A549 (cell line): ENCODE measurements at regions not wholly inside any gene's neighbourhood (a gene's known extent, or its start where the extent isn't known, plus 50 kb on each side); places are given as distances from the start of the nearest gene placed in this dataset.

ENCODE experiments used
- ATAC-seq, 2 experiments: fragments of 200-7000 bp in 1 of 2; fragments of >200 bp in 1 of 2; cut with Nextera tagmentation in 1 of 2; cut with Tn5 transposase in 1 of 2; 3 replicates each; pipeline versions ENCODE4 v1.8.0 to v1.9.1; 2018 to 2020; ENCODE audit warnings: mild to moderate bottlenecking in 1 of 2, moderate library complexity in 1 of 2
- CTCF ChIA-PET: fragments of 300-600 bp; sonication (Branson Sonifier 250); formaldehyde crosslinking; extraction: SDS; loops from one replicate; lab custom pipeline; 2021; ENCODE audit warnings: antibody characterized with exemption, inconsistent platforms; lab: Yijun Ruan, JAX
- POLR2A ChIA-PET: fragments of 350-600 bp; formaldehyde crosslinking; extraction: SDS; loops from one replicate; lab custom pipeline; 2021; ENCODE audit warnings: antibody characterized with exemption, inconsistent platforms; lab: Yijun Ruan, JAX
- DNase-seq, 2 experiments: peaks; one replicate each; pipeline versions ENCODE4 v3.0.0 to v3.0.0-alpha.2; 2011 to 2016; ENCODE audit warnings: low read depth in 1 of 2, low spot score in 1 of 2
- FAIRE-seq: peaks from 2 replicates; lab custom pipeline; 2011; peaks lifted over from hg19 to GRCh38; lab: Jason Lieb, UNC
- H3K27ac ChIP-seq, 2 experiments: fragments of >200 bp; sonication (Bioruptor Twin); formaldehyde crosslinking; 3 replicates each; pipeline ENCODE4 v1.5.1; 2016 to 2017
- H3K4me1 ChIP-seq: fragments of >200 bp; sonication (Bioruptor Twin); formaldehyde crosslinking; 3 replicates; pipeline ENCODE4 v1.6.1; 2016
- H3K4me2 ChIP-seq: fragments of >200 bp; sonication (Bioruptor Twin); formaldehyde crosslinking; 3 replicates; pipeline ENCODE4 v1.6.1; 2016
- H3K4me3 ChIP-seq: fragments of >200 bp; sonication (Bioruptor Twin); formaldehyde crosslinking; 3 replicates; pipeline ENCODE4 v1.5.1; 2016
- H3K9me3 ChIP-seq: fragments of >200 bp; sonication (Bioruptor Twin); formaldehyde crosslinking; 3 replicates; pipeline ENCODE4 v1.6.1; 2016
- CBX2 ChIP-seq: fragments of 200-600 bp; sonication (generic); IDR thresholded peaks from 2 replicates; pipeline ENCODE4 v1.6.1; 2016; ENCODE audit warnings: low read depth, mild to moderate bottlenecking, borderline replicate concordance
- CBX8 ChIP-seq: fragments of 200-600 bp; sonication (generic); IDR thresholded peaks from 2 replicates; pipeline ENCODE4 v1.6.1; 2016
- CHD4 ChIP-seq: fragments of 200-600 bp; sonication (generic); IDR thresholded peaks from 2 replicates; pipeline ENCODE4 v1.6.1; 2016; ENCODE audit warnings: antibody characterized with exemption, mild to moderate bottlenecking, borderline replicate concordance
- EHF ChIP-seq: fragments of 250-450 bp; sonication (Bioruptor Pico); IDR thresholded peaks from 2 replicates; pipeline ENCODE4 v1.5.0; 2020; ENCODE audit warnings: mild to moderate bottlenecking
- EHMT2 ChIP-seq: fragments of 200-600 bp; sonication (generic); IDR thresholded peaks from 2 replicates; pipeline ENCODE4 v1.6.1; 2016; ENCODE audit warnings: antibody characterized with exemption, low read depth, mild to moderate bottlenecking, moderate library complexity
- ESRRA ChIP-seq: fragments of 150-350 bp; IDR thresholded peaks from 2 replicates; pipeline ENCODE4 v1.6.1; 2014; ENCODE audit warnings: mild to moderate bottlenecking, low read length, borderline replicate concordance
- FOXS1 ChIP-seq: fragments of 250-450 bp; sonication (Bioruptor Pico); IDR thresholded peaks from 2 replicates; pipeline ENCODE4 v1.5.0; 2020; ENCODE audit warnings: mild to moderate bottlenecking, moderate library complexity
- GATA3 ChIP-seq: IDR thresholded peaks from 2 replicates; pipeline ENCODE4 v1.6.1; 2012; ENCODE audit warnings: borderline replicate concordance
- HEYL ChIP-seq: fragments of 250-450 bp; sonication (Bioruptor Pico); IDR thresholded peaks from 2 replicates; pipeline ENCODE4 v1.8.0; 2021; ENCODE audit warnings: mild to moderate bottlenecking, moderate library complexity
- HOXB5 ChIP-seq: fragments of 250-450 bp; sonication (Bioruptor Pico); IDR thresholded peaks from 2 replicates; pipeline ENCODE4 v1.5.0; 2020; ENCODE audit warnings: mild to moderate bottlenecking, moderate library complexity
- JUN ChIP-seq, 2 experiments: fragments of >200 bp; sonication (Bioruptor Twin); formaldehyde crosslinking; IDR thresholded peaks; 2 replicates in 1 of 2; 3 replicates in 1 of 2; pipeline ENCODE4 v1.6.1; 2016 to 2017
- MAFK ChIP-seq: fragments of 450-650 bp; IDR thresholded peaks from 2 replicates; pipeline ENCODE4 v1.6.1; 2014; ENCODE audit not compliant: partially characterized antibody
- NPAS2 ChIP-seq: fragments of 250-450 bp; sonication (Bioruptor Pico); IDR thresholded peaks from 2 replicates; pipeline ENCODE4 v1.8.0; 2022; ENCODE audit warnings: mild to moderate bottlenecking, moderate library complexity, borderline replicate concordance
- PHF8 ChIP-seq: fragments of 200-600 bp; sonication (generic); IDR thresholded peaks from 2 replicates; pipeline ENCODE4 v1.6.1; 2016; ENCODE audit warnings: low read depth, mild to moderate bottlenecking, antibody characterized with exemption, moderate library complexity, borderline replicate concordance
- RARB ChIP-seq: fragments of 250-450 bp; sonication (Bioruptor Pico); IDR thresholded peaks from 2 replicates; pipeline ENCODE4 v1.8.0; 2021; ENCODE audit warnings: mild to moderate bottlenecking, moderate library complexity
- RCOR1 ChIP-seq: fragments of 150-350 bp; IDR thresholded peaks from 2 replicates; pipeline ENCODE4 v1.6.1; 2014; ENCODE audit warnings: antibody characterized with exemption, low read length, low read depth
- RNF2 ChIP-seq: fragments of 200-600 bp; sonication (generic); IDR thresholded peaks from 2 replicates; pipeline ENCODE4 v1.6.1; 2016; ENCODE audit warnings: low read depth, mild to moderate bottlenecking, antibody characterized with exemption, moderate library complexity, borderline replicate concordance
- TFCP2L1 ChIP-seq: fragments of 250-450 bp; sonication (Bioruptor Pico); IDR thresholded peaks from 2 replicates; pipeline ENCODE4 v1.5.0; 2021; ENCODE audit warnings: mild to moderate bottlenecking
- ZFP36 ChIP-seq: fragments of 450-650 bp; IDR thresholded peaks from 2 replicates; pipeline ENCODE4 v1.6.1; 2014; ENCODE audit warnings: borderline replicate concordance; ENCODE audit not compliant: partially characterized antibody
- ZSCAN20 ChIP-seq: fragments of 250-450 bp; sonication (Bioruptor Pico); IDR thresholded peaks from 2 replicates; pipeline ENCODE4 v1.8.0; 2022; ENCODE audit warnings: mild to moderate bottlenecking, moderate library complexity
- WGBS: methylation state at CpG from one replicate; pipeline ENCODE4 v1.1.6; 2017; ENCODE audit errors: missing lambda C conversion rate; 5-methylcytosine and 5-hydroxymethylcytosine counted together
- TF ChIP-seq, protein P1 (sequence below): IDR thresholded peaks from 2 replicates; pipeline ENCODE4 v1.6.1; 2012
- TF ChIP-seq, protein P2 (sequence below): IDR thresholded peaks from 2 replicates; pipeline ENCODE4 v1.6.1; 2012; ENCODE audit warnings: low read depth, borderline replicate concordance
- TF ChIP-seq, protein P3 (sequence below): fragments of 450-650 bp; IDR thresholded peaks from 2 replicates; pipeline ENCODE4 v1.6.1; 2014; ENCODE audit warnings: antibody characterized with exemption
- TF ChIP-seq, protein P4 (sequence below): fragments of 200-600 bp; sonication (generic); IDR thresholded peaks from 2 replicates; pipeline ENCODE4 v1.6.1; 2016; ENCODE audit warnings: antibody characterized with exemption, mild to moderate bottlenecking, moderate library complexity
- TF ChIP-seq, protein P5 (sequence below): IDR thresholded peaks from 2 replicates; pipeline ENCODE4 v1.6.1; 2012

DNA sequence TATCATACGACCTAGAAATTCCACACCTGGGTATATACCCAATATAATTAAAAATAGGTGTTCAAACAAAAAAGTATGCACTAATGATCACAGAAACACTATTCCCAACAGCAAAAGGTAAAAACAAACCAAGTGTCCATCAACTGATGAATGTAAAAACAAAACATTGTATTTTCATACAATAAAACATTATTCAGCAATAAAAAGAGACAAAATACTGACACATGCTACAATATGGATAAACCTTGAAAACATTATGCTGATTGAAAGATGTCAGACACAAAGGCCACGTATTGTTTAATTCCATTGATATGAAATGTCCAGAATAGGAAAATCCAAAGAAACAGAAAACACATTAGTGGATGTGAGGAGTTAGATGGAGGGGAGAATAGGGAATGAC, 71.0 kb downstream of the RPL22L1 start:
- ATAC-seq (no peak), DNase-seq (no peak), FAIRE-seq (no peak)
- ChIA-PET CTCF (interaction anchor here (2.1 to 2.2 kb wide), 2 partner anchors 10 to 13 kb away, joined by 8 to 9 read pairs; no protein-coding TSS in a partner anchor), POLR2A (no interaction called here)
- 26% methylated on average over 2 of the region's 2 CpGs for WGBS
- no peaks in the 10 kb centered on the region for H3K9me3 ChIP-seq
- no peak overlapping the region for H3K4me2 ChIP-seq
- no peak for TF ChIP-seq EHF
- TF ChIP-seq, protein P1, sequence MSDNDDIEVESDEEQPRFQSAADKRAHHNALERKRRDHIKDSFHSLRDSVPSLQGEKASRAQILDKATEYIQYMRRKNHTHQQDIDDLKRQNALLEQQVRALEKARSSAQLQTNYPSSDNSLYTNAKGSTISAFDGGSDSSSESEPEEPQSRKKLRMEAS: no peak
- TF ChIP-seq EHMT2: no peak
- no peak for TF ChIP-seq HOXB5
- no peak for TF ChIP-seq HEYL
- no peak for TF ChIP-seq RARB
- no peak for TF ChIP-seq PHF8
- TF ChIP-seq NPAS2 (CRISPR knock-in tag): no peak
- TF ChIP-seq CBX8: no peak
- no peak for TF ChIP-seq TFCP2L1
- no peak for TF ChIP-seq ZSCAN20 (CRISPR knock-in tag)
- TF ChIP-seq ZFP36: no peak
- TF ChIP-seq, protein P2, sequence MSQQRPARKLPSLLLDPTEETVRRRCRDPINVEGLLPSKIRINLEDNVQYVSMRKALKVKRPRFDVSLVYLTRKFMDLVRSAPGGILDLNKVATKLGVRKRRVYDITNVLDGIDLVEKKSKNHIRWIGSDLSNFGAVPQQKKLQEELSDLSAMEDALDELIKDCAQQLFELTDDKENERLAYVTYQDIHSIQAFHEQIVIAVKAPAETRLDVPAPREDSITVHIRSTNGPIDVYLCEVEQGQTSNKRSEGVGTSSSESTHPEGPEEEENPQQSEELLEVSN: no peak
- TF ChIP-seq MAFK: no peak
- TF ChIP-seq JUN (IDR thresholded peaks at IDR 0.05): no peak
- no peak for TF ChIP-seq ESRRA
- TF ChIP-seq, protein P3, sequence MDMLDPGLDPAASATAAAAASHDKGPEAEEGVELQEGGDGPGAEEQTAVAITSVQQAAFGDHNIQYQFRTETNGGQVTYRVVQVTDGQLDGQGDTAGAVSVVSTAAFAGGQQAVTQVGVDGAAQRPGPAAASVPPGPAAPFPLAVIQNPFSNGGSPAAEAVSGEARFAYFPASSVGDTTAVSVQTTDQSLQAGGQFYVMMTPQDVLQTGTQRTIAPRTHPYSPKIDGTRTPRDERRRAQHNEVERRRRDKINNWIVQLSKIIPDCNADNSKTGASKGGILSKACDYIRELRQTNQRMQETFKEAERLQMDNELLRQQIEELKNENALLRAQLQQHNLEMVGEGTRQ: no peak
- no peak for TF ChIP-seq CHD4
- no peak for TF ChIP-seq RCOR1
- TF ChIP-seq, protein P4, sequence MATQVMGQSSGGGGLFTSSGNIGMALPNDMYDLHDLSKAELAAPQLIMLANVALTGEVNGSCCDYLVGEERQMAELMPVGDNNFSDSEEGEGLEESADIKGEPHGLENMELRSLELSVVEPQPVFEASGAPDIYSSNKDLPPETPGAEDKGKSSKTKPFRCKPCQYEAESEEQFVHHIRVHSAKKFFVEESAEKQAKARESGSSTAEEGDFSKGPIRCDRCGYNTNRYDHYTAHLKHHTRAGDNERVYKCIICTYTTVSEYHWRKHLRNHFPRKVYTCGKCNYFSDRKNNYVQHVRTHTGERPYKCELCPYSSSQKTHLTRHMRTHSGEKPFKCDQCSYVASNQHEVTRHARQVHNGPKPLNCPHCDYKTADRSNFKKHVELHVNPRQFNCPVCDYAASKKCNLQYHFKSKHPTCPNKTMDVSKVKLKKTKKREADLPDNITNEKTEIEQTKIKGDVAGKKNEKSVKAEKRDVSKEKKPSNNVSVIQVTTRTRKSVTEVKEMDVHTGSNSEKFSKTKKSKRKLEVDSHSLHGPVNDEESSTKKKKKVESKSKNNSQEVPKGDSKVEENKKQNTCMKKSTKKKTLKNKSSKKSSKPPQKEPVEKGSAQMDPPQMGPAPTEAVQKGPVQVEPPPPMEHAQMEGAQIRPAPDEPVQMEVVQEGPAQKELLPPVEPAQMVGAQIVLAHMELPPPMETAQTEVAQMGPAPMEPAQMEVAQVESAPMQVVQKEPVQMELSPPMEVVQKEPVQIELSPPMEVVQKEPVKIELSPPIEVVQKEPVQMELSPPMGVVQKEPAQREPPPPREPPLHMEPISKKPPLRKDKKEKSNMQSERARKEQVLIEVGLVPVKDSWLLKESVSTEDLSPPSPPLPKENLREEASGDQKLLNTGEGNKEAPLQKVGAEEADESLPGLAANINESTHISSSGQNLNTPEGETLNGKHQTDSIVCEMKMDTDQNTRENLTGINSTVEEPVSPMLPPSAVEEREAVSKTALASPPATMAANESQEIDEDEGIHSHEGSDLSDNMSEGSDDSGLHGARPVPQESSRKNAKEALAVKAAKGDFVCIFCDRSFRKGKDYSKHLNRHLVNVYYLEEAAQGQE: no peak
- H3K4me3 ChIP-seq: no peak overlapping the region
- no peaks in the 10 kb centered on the region; the same call in 2 of the 3 replicates for H3K4me1 ChIP-seq
- no peak overlapping the region for H3K27ac ChIP-seq

DNA sequence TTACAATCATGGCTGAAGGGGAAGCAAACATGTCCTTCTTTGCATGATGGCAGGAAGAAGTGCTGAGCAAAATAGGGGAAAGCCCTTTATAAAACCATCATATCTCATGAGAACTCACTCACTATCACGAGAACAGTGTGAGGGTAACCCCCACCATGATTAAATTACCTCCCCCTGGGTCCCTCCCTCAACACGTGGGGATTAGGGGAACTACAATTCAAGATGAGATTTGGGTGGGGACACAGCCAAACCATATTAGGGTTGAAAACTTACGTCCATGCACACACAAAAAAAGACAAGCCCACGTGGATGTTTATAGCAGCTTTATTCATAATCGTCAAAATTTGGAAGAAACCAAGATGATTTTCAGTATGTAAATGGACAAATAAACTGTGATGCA, 72.3 kb downstream of the RPL22L1 start:
- CTCF ChIA-PET: interaction anchor here (1.1 kb wide), 1 partner anchor 14 kb away, joined by 4 read pairs; no protein-coding TSS in a partner anchor
- Histone ChIP-seq H3K4me1 (no peaks in the 10 kb centered on the region; the same call in 2 of the 3 replicates), H3K4me3 (no peak overlapping the region), H3K27ac (no peak overlapping the region), H3K4me2 (no peak overlapping the region), H3K9me3 (no peaks in the 10 kb centered on the region)
- TF ChIP-seq RNF2 (no peak), TFCP2L1 (no peak), HOXB5 (no peak), CBX2 (no peak), GATA3 (no peak), FOXS1 (CRISPR knock-in tag) (no peak)
- TF ChIP-seq, protein P1: no peak
- TF ChIP-seq, protein P5, sequence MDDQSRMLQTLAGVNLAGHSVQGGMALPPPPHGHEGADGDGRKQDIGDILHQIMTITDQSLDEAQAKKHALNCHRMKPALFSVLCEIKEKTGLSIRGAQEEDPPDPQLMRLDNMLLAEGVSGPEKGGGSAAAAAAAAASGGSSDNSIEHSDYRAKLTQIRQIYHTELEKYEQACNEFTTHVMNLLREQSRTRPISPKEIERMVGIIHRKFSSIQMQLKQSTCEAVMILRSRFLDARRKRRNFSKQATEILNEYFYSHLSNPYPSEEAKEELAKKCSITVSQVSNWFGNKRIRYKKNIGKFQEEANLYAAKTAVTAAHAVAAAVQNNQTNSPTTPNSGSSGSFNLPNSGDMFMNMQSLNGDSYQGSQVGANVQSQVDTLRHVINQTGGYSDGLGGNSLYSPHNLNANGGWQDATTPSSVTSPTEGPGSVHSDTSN: no peak
- FAIRE-seq (no peak), ATAC-seq (no peak), DNase-seq (no peak)
- 29% methylated on average over 5 of the region's 5 CpGs for WGBS
- POLR2A ChIA-PET: no interaction called here
